ENCODE measurements at regions not wholly inside any gene's neighbourhood (a gene's known extent, or its start where the extent isn't known, plus 50 kb on each side); places are given as distances from the start of the nearest gene placed in this dataset.

GRCh38 chr15:46556559-46557379 lies 921.9 kb downstream of the SQOR start:
- no peak overlapping the region for H3K9ac ChIP-seq (ENCODE audit: low read depth, low read length)
- DNase-seq: no peak
- no peaks in the 10 kb centered on the region for H3K9me1 ChIP-seq (ENCODE audit: insufficient read depth, low read length)
- H3K18ac ChIP-seq (ENCODE audit: low read depth, low read length): no peak overlapping the region
- dilution Hi-C loops (cut with HindIII; ENCODE audit: low sequenced_read_pairs, unreplicated experiment): no loop called here
- H3K14ac ChIP-seq (replicated peaks; ENCODE audit: low read depth, low read length): no peak overlapping the region
- BruUV-seq (replicated peaks): no TSS peak
- no peak overlapping the region for H2BK20ac ChIP-seq (ENCODE audit: low read depth, low read length)
- no peak overlapping the region for H3K4ac ChIP-seq (ENCODE audit: low read depth, low read length)
- no peak overlapping the region for H3K27ac ChIP-seq (ENCODE audit: insufficient read depth, low read length)
- no peaks in the 10 kb centered on the region for H4K20me1 ChIP-seq (ENCODE audit: insufficient read depth, low read length)
- H4K5ac ChIP-seq (ENCODE audit: low read depth, low read length): no peak overlapping the region
- TF ChIP-seq BHLHE40 (IDR thresholded peaks at IDR 0.05; ENCODE audit: low read depth, low read length): no peak
- TF ChIP-seq RAD21 (IDR thresholded peaks at IDR 0.05; ENCODE audit: low read length): no peak
- TF ChIP-seq, protein P1, sequence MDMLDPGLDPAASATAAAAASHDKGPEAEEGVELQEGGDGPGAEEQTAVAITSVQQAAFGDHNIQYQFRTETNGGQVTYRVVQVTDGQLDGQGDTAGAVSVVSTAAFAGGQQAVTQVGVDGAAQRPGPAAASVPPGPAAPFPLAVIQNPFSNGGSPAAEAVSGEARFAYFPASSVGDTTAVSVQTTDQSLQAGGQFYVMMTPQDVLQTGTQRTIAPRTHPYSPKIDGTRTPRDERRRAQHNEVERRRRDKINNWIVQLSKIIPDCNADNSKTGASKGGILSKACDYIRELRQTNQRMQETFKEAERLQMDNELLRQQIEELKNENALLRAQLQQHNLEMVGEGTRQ (IDR thresholded peaks at IDR 0.05; ENCODE audit: low read depth, low read length): no peak
- no peak for TF ChIP-seq MAZ (IDR thresholded peaks at IDR 0.05; ENCODE audit: borderline replicate concordance, low read depth, low read length)
- TF ChIP-seq FOS (IDR thresholded peaks at IDR 0.05; ENCODE audit: low read depth, low read length): no peak
- TF ChIP-seq CEBPB (IDR thresholded peaks at IDR 0.05; ENCODE audit: low read depth, low read length): no peak
- TF ChIP-seq RFX5 (IDR thresholded peaks at IDR 0.05; ENCODE audit: low read depth, low read length): no peak
- TF ChIP-seq, protein P2, sequence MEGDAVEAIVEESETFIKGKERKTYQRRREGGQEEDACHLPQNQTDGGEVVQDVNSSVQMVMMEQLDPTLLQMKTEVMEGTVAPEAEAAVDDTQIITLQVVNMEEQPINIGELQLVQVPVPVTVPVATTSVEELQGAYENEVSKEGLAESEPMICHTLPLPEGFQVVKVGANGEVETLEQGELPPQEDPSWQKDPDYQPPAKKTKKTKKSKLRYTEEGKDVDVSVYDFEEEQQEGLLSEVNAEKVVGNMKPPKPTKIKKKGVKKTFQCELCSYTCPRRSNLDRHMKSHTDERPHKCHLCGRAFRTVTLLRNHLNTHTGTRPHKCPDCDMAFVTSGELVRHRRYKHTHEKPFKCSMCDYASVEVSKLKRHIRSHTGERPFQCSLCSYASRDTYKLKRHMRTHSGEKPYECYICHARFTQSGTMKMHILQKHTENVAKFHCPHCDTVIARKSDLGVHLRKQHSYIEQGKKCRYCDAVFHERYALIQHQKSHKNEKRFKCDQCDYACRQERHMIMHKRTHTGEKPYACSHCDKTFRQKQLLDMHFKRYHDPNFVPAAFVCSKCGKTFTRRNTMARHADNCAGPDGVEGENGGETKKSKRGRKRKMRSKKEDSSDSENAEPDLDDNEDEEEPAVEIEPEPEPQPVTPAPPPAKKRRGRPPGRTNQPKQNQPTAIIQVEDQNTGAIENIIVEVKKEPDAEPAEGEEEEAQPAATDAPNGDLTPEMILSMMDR (conservative IDR thresholded peaks at IDR 0.05; ENCODE audit: low read depth, low read length): no peak
- no peak for TF ChIP-seq RCOR1 (IDR thresholded peaks at IDR 0.05; ENCODE audit: insufficient replicate concordance, low read length)
- no peak for TF ChIP-seq CHD1 (IDR thresholded peaks at IDR 0.05; ENCODE audit: low read depth, low read length)
- no peak for TF ChIP-seq POLR2A (IDR thresholded peaks at IDR 0.05; ENCODE audit: low read depth, low read length)
- no peak for TF ChIP-seq NFE2L2 (IDR thresholded peaks at IDR 0.05; ENCODE audit: low read depth, low read length)
- no peak for TF ChIP-seq MXI1 (IDR thresholded peaks at IDR 0.05; ENCODE audit: borderline replicate concordance, low read depth, low read length)
- TF ChIP-seq MAFK (IDR thresholded peaks at IDR 0.05; ENCODE audit: low read depth, low read length): no peak
- TF ChIP-seq ELK1 (IDR thresholded peaks at IDR 0.05; ENCODE audit: borderline replicate concordance, low read depth, low read length): no peak
- TF ChIP-seq SMC3 (IDR thresholded peaks at IDR 0.05; ENCODE audit: low read depth, low read length): no peak
- H3K23ac ChIP-seq (ENCODE audit: low read depth, low read length): no peak overlapping the region
- ATAC-seq (ENCODE audit: low read depth): no peak
- no peak overlapping the region for H2AFZ ChIP-seq (replicated peaks; ENCODE audit: low read length, poor library complexity)
- no peak overlapping the region for H2BK120ac ChIP-seq (ENCODE audit: low read depth, low read length)
- ChIA-PET POLR2A (ENCODE audit: unreplicated experiment) (no interaction called here), CTCF (no interaction called here)
- no peak overlapping the region for H2BK5ac ChIP-seq (ENCODE audit: low read depth, low read length, poor library complexity, severe bottlenecking)
- no CpG with 5 or more reads among the region's 5 CpGs for WGBS, 2 experiments (ENCODE audit: extremely low coverage in 2 of 2, insufficient read length in 1 of 2)
- in situ Hi-C loops (cut with MboI; ENCODE audit: low sequenced_read_pairs): loop anchor here (10.0 kb wide), 1 partner anchor 62 kb away; no protein-coding TSS in a partner anchor
- H2AK9ac ChIP-seq (replicated peaks; ENCODE audit: low read depth, low read length, poor library complexity): no peak overlapping the region
- no peak overlapping the region for H2BK15ac ChIP-seq (ENCODE audit: low read depth, low read length)
- no peak overlapping the region for H3K56ac ChIP-seq (ENCODE audit: extremely low read depth, insufficient read depth, low read length)
- intact Hi-C loops (cut with micrococcal nuclease): no loop called here
- no peaks in the 10 kb centered on the region for H3K79me1 ChIP-seq (ENCODE audit: low read depth in 1 of 2, low read length in 2 of 2)
- H3K4me1 ChIP-seq (ENCODE audit: control insufficient read depth, insufficient read depth, low read length): no peaks in the 10 kb centered on the region
- H3K4me3 ChIP-seq (ENCODE audit: insufficient read depth, low read depth, low read length): no peak overlapping the region
- no peak overlapping the region for H2AK5ac ChIP-seq (ENCODE audit: low read depth, low read length)
- H3K4me2 ChIP-seq (ENCODE audit: low read depth, low read length): no peak overlapping the region
- no peak overlapping the region for H4K91ac ChIP-seq (ENCODE audit: insufficient read depth, low read depth, low read length)
- peaks cover 5% of the 10 kb centered on the region; the same call in 1 of the 2 replicates for H3K9me3 ChIP-seq (ENCODE audit: control insufficient read depth, insufficient read depth, low read length)
- no peak overlapping the region for H4K8ac ChIP-seq (ENCODE audit: low read depth in 2 of 2, low read length in 2 of 2)
- H3K27me3 ChIP-seq (ENCODE audit: control insufficient read depth, insufficient read depth, low read length): no peaks in the 10 kb centered on the region
- H3K36me3 ChIP-seq (ENCODE audit: control insufficient read depth, insufficient read depth, low read length): no peaks in the 10 kb centered on the region

Measured in IMR-90 (cell line).